Gastrocnemius medialis (tissue), 4 donors: ENCODE measurements at regions not wholly inside any gene's neighbourhood (a gene's known extent, or its start where the extent isn't known, plus 50 kb on each side); places are given as distances from the start of the nearest gene placed in this dataset.
A peak's percentile ranks its signal among the peaks of the same experiment; 100 is the strongest.

Experiments
- ATAC-seq, 2 donors: fragments of 150-250 bp; one replicate each; pipeline ENCODE4 v1.9.1; 2016
- DNase-seq, 2 donors: peaks; one replicate each; pipeline ENCODE4 v3.0.0-alpha.2; 2019
- H3K27ac ChIP-seq, 4 donors: fragments of 200-600 bp; sonication (generic); 1 replicate in 1 of 4; 2 replicates in 3 of 4; pipeline ENCODE4 v1.5.1; 2016 to 2018; ENCODE audit warnings: mild to moderate bottlenecking in 2 of 4, moderate library complexity in 1 of 4
- H3K27me3 ChIP-seq, 3 donors: fragments of 200-600 bp; sonication (generic) in 2 of 3; 1 replicate in 1 of 3; 2 replicates in 2 of 3; pipeline versions ENCODE4 v1.5.1 to v1.6.0; 2016 to 2019; ENCODE audit warnings: mild to moderate bottlenecking in 1 of 3, moderate library complexity in 1 of 3
- H3K36me3 ChIP-seq, 2 donors: fragments of 200-600 bp; sonication (generic) in 1 of 2; one replicate each; pipeline ENCODE4 v1.5.1; 2017 to 2018
- H3K4me1 ChIP-seq, 2 donors: fragments of 200-600 bp; sonication (generic) in 1 of 2; one replicate each; pipeline ENCODE4 v1.5.1; 2016 to 2017; ENCODE audit warnings: mild to moderate bottlenecking in 2 of 2
- H3K4me3 ChIP-seq, 4 donors: fragments of 200-600 bp; sonication (generic) in 3 of 4; 1 replicate in 1 of 4; 2 replicates in 3 of 4; pipeline ENCODE4 v1.5.1; 2016 to 2019; ENCODE audit warnings: mild to moderate bottlenecking in 2 of 4
- H3K9me3 ChIP-seq, 3 donors: fragments of 200-600 bp; sonication (generic) in 2 of 3; 1 replicate in 1 of 3; 2 replicates in 2 of 3; pipeline ENCODE4 v1.5.1; 2016 to 2019
- CTCF ChIP-seq, 5 experiments: fragments of 450-650 bp in 3 of 5; fragments of 200-600 bp in 2 of 5; sonication (generic) in 2 of 5; IDR thresholded peaks in 4 of 5; conservative IDR thresholded peaks in 1 of 5; 1 replicate in 4 of 5; 2 replicates in 1 of 5; pipeline ENCODE4 v1.5.1; 2016 to 2019; ENCODE audit warnings: antibody characterized with exemption in 5 of 5, mild to moderate bottlenecking in 3 of 5, moderate library complexity in 3 of 5
- POLR2A ChIP-seq, 2 donors: fragments of 450-650 bp; IDR thresholded peaks; one replicate each; pipeline ENCODE4 v1.6.1; 2017; ENCODE audit warnings: antibody characterized with exemption in 2 of 2, mild to moderate bottlenecking in 2 of 2, moderate library complexity in 2 of 2
- in situ Hi-C, 4 donors: fragments of 200-750 bp; cut with MboI; loops; one replicate each; pipeline versions ENCODE4 v1.15.0 to v1.8.0; 2017; ENCODE audit warnings: low sequenced_read_pairs in 4 of 4
- intact Hi-C: fragments of 100-400 bp; cut with DNase I; formaldehyde crosslinking; loops from one replicate; pipeline ENCODE4 v1.15.1; 2023; ENCODE audit warnings: low total_unique reads

GRCh38 chr13:72145383-72145782 is 278.4 kb upstream of the DACH1 start:
- Histone ChIP-seq H3K4me1 (no peaks in the 10 kb centered on the region), H3K36me3 (no peaks in the 10 kb centered on the region), H3K9me3 (no peaks in the 10 kb centered on the region), H3K4me3 (no peak overlapping the region), H3K27me3 (no peaks in the 10 kb centered on the region), H3K27ac (no peak overlapping the region)
- in situ Hi-C loops: no loop called here
- intact Hi-C loops: no loop called here
- DNase-seq (no peak), ATAC-seq (no peak)
- TF ChIP-seq CTCF (IDR thresholded peaks at IDR 0.05 in 4 of 5, conservative IDR thresholded peaks at IDR 0.05 in 1 of 5) (no peak), POLR2A (IDR thresholded peaks at IDR 0.05) (no peak)

GRCh38 chr13:72144636-72145035 is 277.6 kb upstream of the DACH1 start:
- H3K27me3 ChIP-seq: no peaks in the 10 kb centered on the region
- H3K27ac ChIP-seq: no peak overlapping the region
- H3K4me1 ChIP-seq: no peaks in the 10 kb centered on the region
- no peak for ATAC-seq
- H3K9me3 ChIP-seq: no peaks in the 10 kb centered on the region
- TF ChIP-seq POLR2A (IDR thresholded peaks at IDR 0.05): no peak
- no peak for DNase-seq
- intact Hi-C loops (no loop called here), in situ Hi-C loops (no loop called here)
- H3K36me3 ChIP-seq: no peaks in the 10 kb centered on the region
- H3K4me3 ChIP-seq: no peak overlapping the region

- Histone ChIP-seq H3K9me3 (no peaks in the 10 kb centered on the region), H3K36me3 (no peaks in the 10 kb centered on the region), H3K27me3 (no peaks in the 10 kb centered on the region), H3K4me1 (no peaks in the 10 kb centered on the region), H3K27ac (no peak overlapping the region), H3K4me3 (no peak overlapping the region)
- in situ Hi-C loops (no loop called here), intact Hi-C loops (no loop called here)
- DNase-seq: no peak
- TF ChIP-seq POLR2A (IDR thresholded peaks at IDR 0.05) (no peak), CTCF (IDR thresholded peaks at IDR 0.05 in 4 of 5, conservative IDR thresholded peaks at IDR 0.05 in 1 of 5) (no peak)
- peak in 1 of 2 donors; percentile 23 for ATAC-seq
Measured at GRCh38 chr13:72141855-72142519, 275.0 kb upstream of the DACH1 start.

- H3K4me3 ChIP-seq: no peak overlapping the region
- H3K27me3 ChIP-seq: no peaks in the 10 kb centered on the region
- intact Hi-C loops: no loop called here
- H3K4me1 ChIP-seq: no peaks in the 10 kb centered on the region
- ATAC-seq (no peak), DNase-seq (no peak)
- no peaks in the 10 kb centered on the region for H3K36me3 ChIP-seq
- no peak overlapping the region for H3K27ac ChIP-seq
- no peaks in the 10 kb centered on the region for H3K9me3 ChIP-seq
- in situ Hi-C loops: no loop called here
- TF ChIP-seq CTCF (IDR thresholded peaks at IDR 0.05 in 4 of 5, conservative IDR thresholded peaks at IDR 0.05 in 1 of 5) (no peak), POLR2A (IDR thresholded peaks at IDR 0.05) (no peak)
Measured at GRCh38 chr13:72139192-72139591, 272.2 kb upstream of the DACH1 start.

GRCh38 chr13:72132075-72132474 is 265.1 kb upstream of the DACH1 start:
- H3K4me3 ChIP-seq: no peak overlapping the region
- H3K4me1 ChIP-seq: no peaks in the 10 kb centered on the region
- intact Hi-C loops (no loop called here), in situ Hi-C loops (no loop called here)
- ATAC-seq: no peak
- no peaks in the 10 kb centered on the region for H3K36me3 ChIP-seq
- no peaks in the 10 kb centered on the region for H3K27me3 ChIP-seq
- no peaks in the 10 kb centered on the region for H3K9me3 ChIP-seq
- no peak overlapping the region for H3K27ac ChIP-seq
- DNase-seq: no peak
- TF ChIP-seq CTCF (IDR thresholded peaks at IDR 0.05 in 4 of 5, conservative IDR thresholded peaks at IDR 0.05 in 1 of 5) (no peak), POLR2A (IDR thresholded peaks at IDR 0.05) (no peak)
